Prostate gland (tissue), 2 donors: ENCODE measurements at regions not wholly inside any gene's neighbourhood (a gene's known extent, or its start where the extent isn't known, plus 50 kb on each side); places are given as distances from the start of the nearest gene placed in this dataset.

Experiments used
- CTCF ChIP-seq, 4 experiments: fragments of 200-600 bp in 2 of 4; fragments of 450-650 bp in 2 of 4; sonication (generic) in 2 of 4; IDR thresholded peaks; 1 replicate in 3 of 4; 2 replicates in 1 of 4; pipeline ENCODE4 v1.5.1; 2016 to 2019; ENCODE audit warnings: antibody characterized with exemption in 4 of 4, mild to moderate bottlenecking in 2 of 4, moderate library complexity in 2 of 4
- POLR2A ChIP-seq: fragments of 450-650 bp; IDR thresholded peaks from one replicate; pipeline ENCODE4 v1.6.1; 2016; ENCODE audit warnings: antibody characterized with exemption, mild to moderate bottlenecking
- POLR2AphosphoS5 ChIP-seq: sonication (generic); formaldehyde crosslinking; IDR thresholded peaks from one replicate; pipeline ENCODE4 v1.6.1; 2017; ENCODE audit warnings: antibody characterized with exemption

GRCh38 chr11:97968071-97968470 is 1052.7 kb upstream of the CNTN5 start:
- TF ChIP-seq POLR2AphosphoS5: no peak
- TF ChIP-seq CTCF (IDR thresholded peaks at IDR 0.05): no peak
- no peak for TF ChIP-seq POLR2A
